ENCODE measurements at regions not wholly inside any gene's neighbourhood (a gene's known extent, or its start where the extent isn't known, plus 50 kb on each side); places are given as distances from the start of the nearest gene placed in this dataset.
"Not testable (repeated sequence)": the region's sequence is repeated elsewhere in the genome, so short reads cannot be mapped to it uniquely, and the experiment has no call there.

- Histone ChIP-seq H3K4me3 (no peak overlapping the region), H3K27me3 (no peaks in the 10 kb centered on the region), H3K36me3 (no peaks in the 10 kb centered on the region), H3K9me3 (no peaks in the 10 kb centered on the region)
- no peak for DNase-seq
Observed at GRCh38 chr22:33971561-33971961, 51.3 kb upstream of the LARGE1 start.

GRCh38 chr22:33975841-33976240 is 55.6 kb upstream of the LARGE1 start:
- H3K9me3 ChIP-seq: no peaks in the 10 kb centered on the region
- no peaks in the 10 kb centered on the region for H3K27me3 ChIP-seq
- H3K4me3 ChIP-seq: no peak overlapping the region
- no peak for DNase-seq
- no peaks in the 10 kb centered on the region for H3K36me3 ChIP-seq

- Histone ChIP-seq H3K27me3 (no peaks in the 10 kb centered on the region), H3K4me3 (no peak overlapping the region), H3K9me3 (no peaks in the 10 kb centered on the region)
Observed at GRCh38 chr22:33983558-33983957, 63.3 kb upstream of the LARGE1 start.

GRCh38 chr22:33984211-33984610 is 63.9 kb upstream of the LARGE1 start:
- Histone ChIP-seq H3K9me3 (no peaks in the 10 kb centered on the region), H3K36me3 (no peaks in the 10 kb centered on the region), H3K27me3 (no peaks in the 10 kb centered on the region), H3K4me3 (no peak overlapping the region)
- no peak for DNase-seq

More at GRCh38 chr22:33983558-33983957, 63.3 kb upstream of the LARGE1 start:
- DNase-seq: no peak
- no peaks in the 10 kb centered on the region for H3K36me3 ChIP-seq

- Histone ChIP-seq H3K9me3 (no peaks in the 10 kb centered on the region), H3K36me3 (no peaks in the 10 kb centered on the region), H3K4me3 (no peak overlapping the region), H3K27me3 (no peaks in the 10 kb centered on the region)
- no peak for DNase-seq
Observed at GRCh38 chr22:33984656-33985285, 64.5 kb upstream of the LARGE1 start.

- Histone ChIP-seq H3K36me3 (no peaks in the 10 kb centered on the region), H3K9me3 (no peaks in the 10 kb centered on the region), H3K4me3 (no peak overlapping the region), H3K27me3 (no peaks in the 10 kb centered on the region)
- no peak for DNase-seq
Observed at GRCh38 chr22:33985506-33985905, 65.2 kb upstream of the LARGE1 start.

GRCh38 chr22:33986167-33986771 is 66.0 kb upstream of the LARGE1 start:
- Histone ChIP-seq H3K4me3 (no peak overlapping the region), H3K27me3 (no peaks in the 10 kb centered on the region), H3K9me3 (no peaks in the 10 kb centered on the region), H3K36me3 (no peaks in the 10 kb centered on the region)
- DNase-seq: no peak

- Histone ChIP-seq H3K4me3 (no peak overlapping the region), H3K36me3 (no peaks in the 10 kb centered on the region), H3K9me3 (no peaks in the 10 kb centered on the region), H3K27me3 (no peaks in the 10 kb centered on the region)
- no peak for DNase-seq
Observed at GRCh38 chr22:33986954-33987353, 66.7 kb upstream of the LARGE1 start.

- H3K9me3 ChIP-seq, H3K4me3 ChIP-seq, DNase-seq, H3K36me3 ChIP-seq, H3K27me3 ChIP-seq: not testable (repeated sequence)
Observed at GRCh38 chr22:33989263-33989662, 69.0 kb upstream of the LARGE1 start.

- H3K36me3 ChIP-seq: no peaks in the 10 kb centered on the region
- DNase-seq: no peak
- H3K9me3 ChIP-seq: no peaks in the 10 kb centered on the region
- no peak overlapping the region for H3K4me3 ChIP-seq
- no peaks in the 10 kb centered on the region for H3K27me3 ChIP-seq
Observed at GRCh38 chr22:33991620-33992019, 71.3 kb upstream of the LARGE1 start.

- H3K4me3 ChIP-seq: no peak overlapping the region
- no peaks in the 10 kb centered on the region for H3K9me3 ChIP-seq
- DNase-seq: no peak
- H3K36me3 ChIP-seq: no peaks in the 10 kb centered on the region
- H3K27me3 ChIP-seq: no peaks in the 10 kb centered on the region
Observed at GRCh38 chr22:33996824-33997223, 76.5 kb upstream of the LARGE1 start.

GRCh38 chr22:34000879-34001526 is 80.7 kb upstream of the LARGE1 start:
- H3K9me3 ChIP-seq: no peaks in the 10 kb centered on the region
- H3K36me3 ChIP-seq: no peaks in the 10 kb centered on the region
- H3K27me3 ChIP-seq: no peaks in the 10 kb centered on the region
- DNase-seq: no peak
- no peak overlapping the region for H3K4me3 ChIP-seq

GRCh38 chr22:34001701-34002466 is 81.6 kb upstream of the LARGE1 start:
- H3K4me3 ChIP-seq: no peak overlapping the region
- DNase-seq: no peak

GRCh38 chr22:34004058-34004457 is 83.8 kb upstream of the LARGE1 start:
- DNase-seq: no peak
- Histone ChIP-seq H3K4me3 (no peak overlapping the region), H3K9me3 (no peaks in the 10 kb centered on the region), H3K27me3 (no peaks in the 10 kb centered on the region), H3K36me3 (no peaks in the 10 kb centered on the region)

More at GRCh38 chr22:34001701-34002466, 81.6 kb upstream of the LARGE1 start:
- Histone ChIP-seq H3K27me3 (no peaks in the 10 kb centered on the region), H3K36me3 (no peaks in the 10 kb centered on the region), H3K9me3 (no peaks in the 10 kb centered on the region)

GRCh38 chr22:34010259-34010658 is 90.0 kb upstream of the LARGE1 start:
- Histone ChIP-seq H3K27me3 (no peaks in the 10 kb centered on the region), H3K4me3 (no peak overlapping the region), H3K9me3 (peaks cover 5% of the 10 kb centered on the region; the same call in 1 of the 2 replicates), H3K36me3 (no peaks in the 10 kb centered on the region)
- no peak for DNase-seq

- Histone ChIP-seq H3K36me3 (no peaks in the 10 kb centered on the region), H3K9me3 (peaks cover 5% of the 10 kb centered on the region; the same call in 1 of the 2 replicates), H3K27me3 (no peaks in the 10 kb centered on the region), H3K4me3 (no peak overlapping the region)
- no peak for DNase-seq
Observed at GRCh38 chr22:34015642-34016041, 95.4 kb upstream of the LARGE1 start.

- peaks cover 5% of the 10 kb centered on the region; the same call in 1 of the 2 replicates for H3K9me3 ChIP-seq
- no peak for DNase-seq
- H3K36me3 ChIP-seq: no peaks in the 10 kb centered on the region
- no peaks in the 10 kb centered on the region for H3K27me3 ChIP-seq
- no peak overlapping the region for H3K4me3 ChIP-seq
Observed at GRCh38 chr22:34017205-34017604, 96.9 kb upstream of the LARGE1 start.

All from MG63 (cell line).